ENCODE measurements at regions not wholly inside any gene's neighbourhood (a gene's known extent, or its start where the extent isn't known, plus 50 kb on each side); places are given as distances from the start of the nearest gene placed in this dataset.
A peak's percentile ranks its signal among the peaks of the same experiment; 100 is the strongest.

DNA sequence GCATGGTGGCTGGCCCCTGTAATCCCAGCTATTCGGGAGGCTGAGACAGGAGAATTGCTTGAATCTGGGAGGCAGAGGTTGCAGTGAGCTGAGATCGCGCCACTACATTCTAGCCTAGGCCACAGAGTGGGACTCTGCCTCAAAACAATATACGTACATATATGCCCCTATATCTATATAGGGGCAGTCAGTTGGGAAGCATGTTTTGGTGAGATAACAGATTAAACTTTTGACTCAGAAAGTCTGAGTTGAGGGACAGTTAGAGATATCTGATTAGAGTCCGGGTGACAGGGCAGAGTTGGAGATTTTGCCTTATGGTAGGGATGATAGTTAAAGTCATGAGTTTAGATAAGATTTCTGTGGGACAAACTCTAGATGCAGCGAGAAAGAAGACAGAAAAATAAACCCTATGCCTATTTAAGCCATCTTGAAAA, 71.8 kb upstream of the ALDH1A1 start (continued):
- TF ChIP-seq MEF2A (IDR thresholded peaks at IDR 0.05; ENCODE audit: control insufficient read depth, low read depth, low read length) (0 out of 2 replicates have a peak, but pooled peaks have one; percentile 19), HNRNPUL1 (IDR thresholded peaks at IDR 0.05; ENCODE audit: low read length) (no peak), ETV1 (tag; conservative IDR thresholded peaks at IDR 0.05; ENCODE audit: low read depth) (no peak), HIVEP1 (CRISPR knock-in tag; IDR thresholded peaks at IDR 0.05) (no peak), MCM5 (IDR thresholded peaks at IDR 0.05; ENCODE audit: low read depth) (no peak), NCOA2 (IDR thresholded peaks at IDR 0.05; ENCODE audit: partially characterized antibody in 2 of 2) (peak; percentile 71 to 86), HDAC3 (IDR thresholded peaks at IDR 0.05; ENCODE audit: borderline replicate concordance, partially characterized antibody) (peak; percentile 94), XRCC5 (IDR thresholded peaks at IDR 0.05; ENCODE audit: low read depth, low read length) (no peak), HEY1 (CRISPR knock-in tag; IDR thresholded peaks at IDR 0.05; ENCODE audit: borderline replicate concordance) (no peak), RAD21 (CRISPR knock-in tag; conservative IDR thresholded peaks at IDR 0.05 in 1 of 2, IDR thresholded peaks at IDR 0.05 in 1 of 2) (no peak), ERF (CRISPR knock-in tag; IDR thresholded peaks at IDR 0.05) (no peak), NCOA6 (IDR thresholded peaks at IDR 0.05) (no peak), SMARCA5 (IDR thresholded peaks at IDR 0.05) (0 out of 2 replicates have a peak, but pooled peaks have one; percentile 42), BDP1 (IDR thresholded peaks at IDR 0.05; ENCODE audit: insufficient read depth, insufficient read length) (no peak), SREBF2 (CRISPR knock-in tag; IDR thresholded peaks at IDR 0.05) (no peak), ZNF217 (CRISPR knock-in tag; IDR thresholded peaks at IDR 0.05) (no peak), SIN3B (IDR thresholded peaks at IDR 0.05; ENCODE audit: low read depth) (no peak), ZSCAN29 (IDR thresholded peaks at IDR 0.05) (no peak)
- TF ChIP-seq, protein P1, sequence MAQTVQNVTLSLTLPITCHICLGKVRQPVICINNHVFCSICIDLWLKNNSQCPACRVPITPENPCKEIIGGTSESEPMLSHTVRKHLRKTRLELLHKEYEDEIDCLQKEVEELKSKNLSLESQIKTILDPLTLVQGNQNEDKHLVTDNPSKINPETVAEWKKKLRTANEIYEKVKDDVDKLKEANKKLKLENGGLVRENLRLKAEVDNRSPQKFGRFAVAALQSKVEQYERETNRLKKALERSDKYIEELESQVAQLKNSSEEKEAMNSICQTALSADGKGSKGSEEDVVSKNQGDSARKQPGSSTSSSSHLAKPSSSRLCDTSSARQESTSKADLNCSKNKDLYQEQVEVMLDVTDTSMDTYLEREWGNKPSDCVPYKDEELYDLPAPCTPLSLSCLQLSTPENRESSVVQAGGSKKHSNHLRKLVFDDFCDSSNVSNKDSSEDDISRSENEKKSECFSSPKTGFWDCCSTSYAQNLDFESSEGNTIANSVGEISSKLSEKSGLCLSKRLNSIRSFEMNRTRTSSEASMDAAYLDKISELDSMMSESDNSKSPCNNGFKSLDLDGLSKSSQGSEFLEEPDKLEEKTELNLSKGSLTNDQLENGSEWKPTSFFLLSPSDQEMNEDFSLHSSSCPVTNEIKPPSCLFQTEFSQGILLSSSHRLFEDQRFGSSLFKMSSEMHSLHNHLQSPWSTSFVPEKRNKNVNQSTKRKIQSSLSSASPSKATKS (CRISPR knock-in tag; IDR thresholded peaks at IDR 0.05), result no peak
- TF ChIP-seq, protein P2, sequence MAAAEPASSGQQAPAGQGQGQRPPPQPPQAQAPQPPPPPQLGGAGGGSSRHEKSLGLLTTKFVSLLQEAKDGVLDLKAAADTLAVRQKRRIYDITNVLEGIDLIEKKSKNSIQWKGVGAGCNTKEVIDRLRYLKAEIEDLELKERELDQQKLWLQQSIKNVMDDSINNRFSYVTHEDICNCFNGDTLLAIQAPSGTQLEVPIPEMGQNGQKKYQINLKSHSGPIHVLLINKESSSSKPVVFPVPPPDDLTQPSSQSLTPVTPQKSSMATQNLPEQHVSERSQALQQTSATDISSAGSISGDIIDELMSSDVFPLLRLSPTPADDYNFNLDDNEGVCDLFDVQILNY (CRISPR knock-in tag; IDR thresholded peaks at IDR 0.05), result no peak
- TF ChIP-seq, protein P3, sequence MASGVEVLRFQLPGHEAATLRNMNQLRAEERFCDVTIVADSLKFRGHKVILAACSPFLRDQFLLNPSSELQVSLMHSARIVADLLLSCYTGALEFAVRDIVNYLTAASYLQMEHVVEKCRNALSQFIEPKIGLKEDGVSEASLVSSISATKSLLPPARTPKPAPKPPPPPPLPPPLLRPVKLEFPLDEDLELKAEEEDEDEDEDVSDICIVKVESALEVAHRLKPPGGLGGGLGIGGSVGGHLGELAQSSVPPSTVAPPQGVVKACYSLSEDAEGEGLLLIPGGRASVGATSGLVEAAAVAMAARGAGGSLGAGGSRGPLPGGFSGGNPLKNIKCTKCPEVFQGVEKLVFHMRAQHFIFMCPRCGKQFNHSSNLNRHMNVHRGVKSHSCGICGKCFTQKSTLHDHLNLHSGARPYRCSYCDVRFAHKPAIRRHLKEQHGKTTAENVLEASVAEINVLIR (CRISPR knock-in tag; IDR thresholded peaks at IDR 0.05), result no peak
- TF ChIP-seq, protein P4, sequence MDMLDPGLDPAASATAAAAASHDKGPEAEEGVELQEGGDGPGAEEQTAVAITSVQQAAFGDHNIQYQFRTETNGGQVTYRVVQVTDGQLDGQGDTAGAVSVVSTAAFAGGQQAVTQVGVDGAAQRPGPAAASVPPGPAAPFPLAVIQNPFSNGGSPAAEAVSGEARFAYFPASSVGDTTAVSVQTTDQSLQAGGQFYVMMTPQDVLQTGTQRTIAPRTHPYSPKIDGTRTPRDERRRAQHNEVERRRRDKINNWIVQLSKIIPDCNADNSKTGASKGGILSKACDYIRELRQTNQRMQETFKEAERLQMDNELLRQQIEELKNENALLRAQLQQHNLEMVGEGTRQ (CRISPR knock-in tag; IDR thresholded peaks at IDR 0.05), result no peak
